Muscle layer of duodenum (tissue), 2 donors: ENCODE measurements at regions not wholly inside any gene's neighbourhood (a gene's known extent, or its start where the extent isn't known, plus 50 kb on each side); places are given as distances from the start of the nearest gene placed in this dataset.
A peak's percentile ranks its signal among the peaks of the same experiment; 100 is the strongest.

ENCODE experiments used
- H3K27ac ChIP-seq: one replicate; pipeline ENCODE4 v1.7.0; 2013; ENCODE audit warnings: mild to moderate bottlenecking, low read length
- H3K27me3 ChIP-seq: one replicate; pipeline ENCODE4 v1.7.0; 2013; ENCODE audit warnings: low read depth, mild to moderate bottlenecking, control low read depth, low read length
- H3K36me3 ChIP-seq, 2 donors: one replicate each; pipeline ENCODE4 v1.7.0; 2013; ENCODE audit warnings: low read length in 2 of 2, control low read depth in 1 of 2, mild to moderate bottlenecking in 1 of 2; ENCODE audit not compliant: insufficient read depth in 2 of 2, control insufficient read depth in 1 of 2
- H3K4me1 ChIP-seq, 2 donors: one replicate each; pipeline ENCODE4 v1.7.0; 2013; ENCODE audit warnings: low read length in 2 of 2, mild to moderate bottlenecking in 2 of 2, control low read depth in 1 of 2, moderate library complexity in 1 of 2; ENCODE audit not compliant: insufficient read depth in 2 of 2, control insufficient read depth in 1 of 2
- H3K4me3 ChIP-seq, 2 donors: one replicate each; pipeline ENCODE4 v1.7.0; 2013; ENCODE audit warnings: low read length in 2 of 2, low read depth in 1 of 2, mild to moderate bottlenecking in 1 of 2
- H3K9me3 ChIP-seq, 2 donors: one replicate each; pipeline ENCODE4 v1.7.0; 2013; ENCODE audit warnings: low read length in 2 of 2, control low read depth in 1 of 2, mild to moderate bottlenecking in 1 of 2; ENCODE audit not compliant: control insufficient read depth in 1 of 2
- donor health status: healthy.

- H3K27me3 ChIP-seq = no peaks in the 10 kb centered on the region
- peaks cover 7 to 11% of the 10 kb centered on the region in 2 donors for H3K4me1 ChIP-seq
- no peaks in the 10 kb centered on the region for H3K9me3 ChIP-seq
- no peak overlapping the region for H3K27ac ChIP-seq
- H3K36me3 ChIP-seq = no peaks in the 10 kb centered on the region
- no peak overlapping the region for H3K4me3 ChIP-seq
Measured at GRCh38 chr3:101172516-101172915, 147.9 kb downstream of the IMPG2 start.

GRCh38 chr3:101171681-101172191, 148.6 kb downstream of the IMPG2 start:
- Histone ChIP-seq H3K4me3 (no peak overlapping the region), H3K4me1 (peaks cover 7 to 13% of the 10 kb centered on the region in 2 donors), H3K36me3 (no peaks in the 10 kb centered on the region), H3K27ac (no peak overlapping the region), H3K9me3 (no peaks in the 10 kb centered on the region), H3K27me3 (no peaks in the 10 kb centered on the region)

GRCh38 chr3:101170806-101171558, 149.4 kb downstream of the IMPG2 start:
- peaks cover 7 to 15% of the 10 kb centered on the region in 2 donors for H3K4me1 ChIP-seq
- H3K27me3 ChIP-seq = no peaks in the 10 kb centered on the region
- H3K36me3 ChIP-seq = no peaks in the 10 kb centered on the region
- peak overlapping the region; percentile 50 for H3K27ac ChIP-seq
- H3K9me3 ChIP-seq = no peaks in the 10 kb centered on the region
- no peak overlapping the region for H3K4me3 ChIP-seq

- no peak overlapping the region for H3K4me3 ChIP-seq
- no peaks in the 10 kb centered on the region for H3K9me3 ChIP-seq
- H3K27ac ChIP-seq = peak overlapping the region; percentile 50
- peaks cover 7 to 15% of the 10 kb centered on the region in 2 donors for H3K4me1 ChIP-seq
- no peaks in the 10 kb centered on the region for H3K27me3 ChIP-seq
- no peaks in the 10 kb centered on the region for H3K36me3 ChIP-seq
Measured at GRCh38 chr3:101170062-101170771, 150.2 kb downstream of the IMPG2 start.

- peaks cover 7 to 15% of the 10 kb centered on the region in 2 donors for H3K4me1 ChIP-seq
- no peak overlapping the region for H3K4me3 ChIP-seq
- no peaks in the 10 kb centered on the region for H3K36me3 ChIP-seq
- H3K27ac ChIP-seq = no peak overlapping the region
- H3K9me3 ChIP-seq = no peaks in the 10 kb centered on the region
- no peaks in the 10 kb centered on the region for H3K27me3 ChIP-seq
Measured at GRCh38 chr3:101169516-101169915, 150.9 kb downstream of the IMPG2 start.

GRCh38 chr3:101167376-101167775, 153.0 kb downstream of the IMPG2 start:
- H3K9me3 ChIP-seq = no peaks in the 10 kb centered on the region
- H3K4me1 ChIP-seq = peaks cover 7 to 15% of the 10 kb centered on the region in 2 donors
- H3K36me3 ChIP-seq = no peaks in the 10 kb centered on the region
- H3K4me3 ChIP-seq = no peak overlapping the region
- no peaks in the 10 kb centered on the region for H3K27me3 ChIP-seq
- H3K27ac ChIP-seq = no peak overlapping the region

- Histone ChIP-seq H3K4me1 (peaks cover 7 to 15% of the 10 kb centered on the region in 2 donors), H3K27ac (no peak overlapping the region), H3K4me3 (no peak overlapping the region)
Measured at GRCh38 chr3:101166150-101166549, 154.2 kb downstream of the IMPG2 start.

GRCh38 chr3:101163554-101163953, 156.8 kb downstream of the IMPG2 start:
- H3K4me1 ChIP-seq = peaks cover 0 to 4% of the 10 kb centered on the region in 2 donors
- H3K36me3 ChIP-seq = no peaks in the 10 kb centered on the region
- no peak overlapping the region for H3K27ac ChIP-seq

More at GRCh38 chr3:101166150-101166549, 154.2 kb downstream of the IMPG2 start:
- no peaks in the 10 kb centered on the region for H3K27me3 ChIP-seq
- no peaks in the 10 kb centered on the region for H3K9me3 ChIP-seq
- no peaks in the 10 kb centered on the region for H3K36me3 ChIP-seq

GRCh38 chr3:101159478-101159877, 160.9 kb downstream of the IMPG2 start:
- no peaks in the 10 kb centered on the region for H3K9me3 ChIP-seq
- H3K4me1 ChIP-seq = peaks cover 0 to 11% of the 10 kb centered on the region in 2 donors
- no peak overlapping the region for H3K27ac ChIP-seq
- no peaks in the 10 kb centered on the region for H3K36me3 ChIP-seq
- H3K4me3 ChIP-seq = no peak overlapping the region
- H3K27me3 ChIP-seq = no peaks in the 10 kb centered on the region

More at GRCh38 chr3:101163554-101163953, 156.8 kb downstream of the IMPG2 start:
- no peaks in the 10 kb centered on the region for H3K27me3 ChIP-seq
- H3K4me3 ChIP-seq = no peak overlapping the region
- no peaks in the 10 kb centered on the region for H3K9me3 ChIP-seq

- Histone ChIP-seq H3K27me3 (no peaks in the 10 kb centered on the region), H3K4me1 (peaks cover 0 to 11% of the 10 kb centered on the region in 2 donors), H3K27ac (no peak overlapping the region), H3K9me3 (no peaks in the 10 kb centered on the region), H3K36me3 (no peaks in the 10 kb centered on the region), H3K4me3 (no peak overlapping the region)
Measured at GRCh38 chr3:101158374-101158773, 162.0 kb downstream of the IMPG2 start.

- no peak overlapping the region for H3K27ac ChIP-seq
- peaks cover 0 to 11% of the 10 kb centered on the region in 2 donors for H3K4me1 ChIP-seq
- no peaks in the 10 kb centered on the region for H3K27me3 ChIP-seq
- H3K36me3 ChIP-seq = no peaks in the 10 kb centered on the region
- no peak overlapping the region for H3K4me3 ChIP-seq
- no peaks in the 10 kb centered on the region for H3K9me3 ChIP-seq
Measured at GRCh38 chr3:101156787-101157345, 163.5 kb downstream of the IMPG2 start.
